ENCODE measurements at regions not wholly inside any gene's neighbourhood (a gene's known extent, or its start where the extent isn't known, plus 50 kb on each side); places are given as distances from the start of the nearest gene placed in this dataset.
A peak's percentile ranks its signal among the peaks of the same experiment; 100 is the strongest.

GRCh38 chr11:8813658-8814057 lies 97.3 kb upstream of the AKIP1 start:
- H3K23ac ChIP-seq (ENCODE audit: insufficient read length, low read depth, low read length): no peak overlapping the region
- Mint-ChIP-seq H3K36me3 (ENCODE audit: insufficient read depth in 1 of 3, low read depth in 3 of 3) (peaks cover 0 to 5% (median 0%) of the 10 kb centered on the region in 3 experiments; a peak in 2 of 7 replicates), H3K9me3 (peaks cover 5% of the 10 kb centered on the region in 2 experiments; a peak in 3 of 5 replicates), H3K27me3 (ENCODE audit: low read depth) (no peaks in the 10 kb centered on the region), H3K4me1 (peaks cover 29 to 30% of the 10 kb centered on the region in 2 experiments), H3K27ac (no peak overlapping the region; a peak in 1 of 7 replicates), H3K4me3 (no peak overlapping the region)
- no peak overlapping the region for H2BK5ac ChIP-seq (ENCODE audit: insufficient read length, low read length)
- no peaks in the 10 kb centered on the region for H3K79me1 ChIP-seq (ENCODE audit: insufficient read depth, low read depth, low read length, poor library complexity, severe bottlenecking)
- H3K4me1 ChIP-seq (ENCODE audit: insufficient read depth, low read length): peaks cover 8% of the 10 kb centered on the region
- H2BK12ac ChIP-seq (ENCODE audit: insufficient read length, low read depth, low read length): no peak overlapping the region
- H3T11ph ChIP-seq (ENCODE audit: low read length): no peak overlapping the region
- no peaks in the 10 kb centered on the region for H4K20me1 ChIP-seq (ENCODE audit: control insufficient read depth, insufficient read depth, insufficient read length)
- H2BK15ac ChIP-seq (ENCODE audit: low read depth, low read length): no peak overlapping the region
- H3K4ac ChIP-seq (ENCODE audit: low read depth, low read length): no peak overlapping the region
- no peak overlapping the region for H2BK20ac ChIP-seq (ENCODE audit: low read depth, low read length, poor library complexity, severe bottlenecking)
- DNase-seq: peak; percentile 89
- H3K18ac ChIP-seq (ENCODE audit: insufficient read length, low read depth, low read length): peak overlapping the region; percentile 56
- no peak overlapping the region for H4K91ac ChIP-seq (ENCODE audit: insufficient read length, low read depth, low read length)
- no peak overlapping the region for H3K9ac ChIP-seq (ENCODE audit: extremely low read depth, insufficient read length, low read length)
- H3K9me3 ChIP-seq (ENCODE audit: control insufficient read depth, low read depth, low read length): no peaks in the 10 kb centered on the region
- no CpG with 5 or more reads among the region's 1 CpG for WGBS (ENCODE audit: extremely low coverage, insufficient read length, low lambda C conversion rate)
- no peak overlapping the region for H3K27ac ChIP-seq (ENCODE audit: insufficient read length, low read depth, low read length)
- H4K8ac ChIP-seq (replicated peaks; ENCODE audit: insufficient read length, low read depth, low read length): no peak overlapping the region
- H3K14ac ChIP-seq (ENCODE audit: insufficient read depth, low read length): peak overlapping the region; percentile 86; the same call in 1 of the 2 replicates
- no peak overlapping the region for H4K5ac ChIP-seq (ENCODE audit: insufficient read length, low read depth, low read length)
- TF ChIP-seq CTCF (conservative IDR thresholded peaks at IDR 0.05): peak; percentile 96
- peak overlapping the region; percentile 51 for H3K56ac ChIP-seq (ENCODE audit: insufficient read length, low read depth, low read length)
- H3K27me3 ChIP-seq (ENCODE audit: insufficient read depth, low read length): no peaks in the 10 kb centered on the region
- H2AK5ac ChIP-seq (ENCODE audit: insufficient read length, low read length): no peak overlapping the region
- H2AFZ ChIP-seq (ENCODE audit: low read length): peak overlapping the region; percentile 83
- peaks cover 4% of the 10 kb centered on the region for H3K23me2 ChIP-seq (ENCODE audit: insufficient read length, low read depth, low read length, poor library complexity, severe bottlenecking)
- no peak overlapping the region for H2BK120ac ChIP-seq (ENCODE audit: low read depth, low read length, poor library complexity, severe bottlenecking)
- no peaks in the 10 kb centered on the region for H3K79me2 ChIP-seq (ENCODE audit: insufficient read depth, low read length)
- H3K4me2 ChIP-seq (ENCODE audit: insufficient read depth, insufficient read length, low read length): no peak overlapping the region

All from H9 (cell line).